Right ventricle myocardium superior (tissue), 1 donor: ENCODE measurements at regions not wholly inside any gene's neighbourhood (a gene's known extent, or its start where the extent isn't known, plus 50 kb on each side); places are given as distances from the start of the nearest gene placed in this dataset.
"Not testable (repeated sequence)": the region's sequence is repeated elsewhere in the genome, so short reads cannot be mapped to it uniquely, and the experiment has no call there.

Experiments
- ATAC-seq: fragments of 200-7000 bp; cut with Tn5 transposase; one replicate; pipeline ENCODE4 v1.9.1; 2020; ENCODE audit warnings: mild to moderate bottlenecking; ENCODE audit not compliant: poor library complexity
- DNase-seq: peaks from one replicate; pipeline ENCODE4 v3.0.0-alpha.2; 2020
- intact Hi-C: fragments of 100-400 bp; cut with DNase I; formaldehyde crosslinking; loops from one replicate; pipeline ENCODE4 v1.11.2; 2022
- donor health status: DM: no; HTN: yes; CAD: no; lungs with severe emphysema.

DNA sequence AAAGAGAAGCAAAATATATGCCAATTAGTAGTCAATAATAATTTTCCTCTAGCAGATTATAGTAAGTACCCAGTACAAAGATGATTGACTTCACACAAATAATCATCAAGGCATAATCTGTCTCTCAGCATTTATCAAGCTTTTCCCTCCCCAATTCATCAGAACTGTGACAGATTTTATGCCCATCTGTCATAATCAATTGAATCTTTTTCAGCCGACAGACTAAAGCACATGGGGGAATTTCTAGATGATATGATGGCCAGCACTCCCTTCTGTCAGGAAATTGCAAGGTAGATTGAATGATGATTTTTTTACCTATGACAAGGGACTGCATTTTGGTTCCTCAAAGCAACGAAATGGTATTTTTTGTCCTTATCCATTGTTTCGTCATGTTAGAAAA, 227.1 kb upstream of the CYLC2 start:
- intact Hi-C loops, result no loop called here
- ATAC-seq (no peak), DNase-seq (no peak)

DNA sequence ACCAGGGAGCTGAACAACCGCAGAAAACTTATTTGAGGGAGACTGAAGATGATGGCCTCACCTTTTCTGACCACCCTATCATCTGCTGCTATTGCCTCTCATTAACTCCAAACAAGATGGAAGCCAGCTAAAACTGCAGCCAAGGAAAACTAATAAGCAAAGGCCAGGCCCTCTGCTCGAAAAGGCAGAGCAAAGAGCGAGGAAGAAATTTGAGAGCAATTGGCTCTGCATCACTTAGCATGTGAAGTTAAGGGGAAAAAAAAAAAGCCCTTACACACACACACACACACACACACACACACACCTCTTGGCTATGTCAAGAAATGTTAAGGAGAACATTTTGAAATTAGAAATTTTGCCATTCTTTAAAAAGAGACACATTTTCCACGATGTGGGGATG, 228.1 kb upstream of the CYLC2 start:
- ATAC-seq (no peak), DNase-seq (no peak)
- intact Hi-C loops, result no loop called here

DNA sequence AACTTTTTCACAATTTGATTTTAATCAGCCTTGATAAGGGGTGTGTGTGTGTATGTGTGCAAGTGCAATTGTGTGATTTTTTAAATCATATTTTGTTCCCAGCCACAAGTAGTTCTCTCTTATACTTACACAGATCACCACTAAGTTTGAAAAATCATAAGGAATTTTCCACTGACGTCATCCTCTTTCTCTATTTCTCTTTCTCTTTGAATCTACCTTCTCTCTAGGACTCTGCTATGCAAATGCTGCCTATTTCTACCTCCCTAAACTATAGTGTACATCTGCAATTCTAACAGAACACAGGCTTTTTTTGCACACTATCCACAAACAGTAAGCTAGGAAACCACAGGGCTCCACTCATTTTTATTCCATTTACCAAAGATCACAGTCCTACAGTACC, 254.6 kb upstream of the CYLC2 start:
- intact Hi-C loops, result no loop called here
- DNase-seq (no peak), ATAC-seq (no peak)

DNA sequence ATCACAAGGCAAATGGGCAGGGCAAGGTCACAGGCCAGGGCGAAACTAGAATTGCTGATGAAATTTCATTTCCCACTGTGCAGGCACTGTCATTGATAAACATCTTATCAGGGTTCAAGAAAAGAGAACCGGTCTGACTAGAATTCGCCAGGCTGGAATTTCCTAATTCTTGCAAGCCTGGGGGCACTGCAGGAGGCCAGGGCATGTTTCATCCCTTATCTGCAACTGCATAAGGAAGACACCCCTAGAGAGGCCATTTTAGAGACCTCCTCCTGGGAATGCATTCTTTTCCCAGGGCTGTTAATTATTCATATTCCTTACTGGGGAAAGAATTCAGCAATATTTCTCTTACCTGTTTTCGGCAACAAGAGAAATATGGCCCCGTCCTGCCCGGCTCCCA, 266.2 kb upstream of the CYLC2 start:
- intact Hi-C loops, result no loop called here
- DNase-seq, result no peak
- no peak for ATAC-seq

DNA sequence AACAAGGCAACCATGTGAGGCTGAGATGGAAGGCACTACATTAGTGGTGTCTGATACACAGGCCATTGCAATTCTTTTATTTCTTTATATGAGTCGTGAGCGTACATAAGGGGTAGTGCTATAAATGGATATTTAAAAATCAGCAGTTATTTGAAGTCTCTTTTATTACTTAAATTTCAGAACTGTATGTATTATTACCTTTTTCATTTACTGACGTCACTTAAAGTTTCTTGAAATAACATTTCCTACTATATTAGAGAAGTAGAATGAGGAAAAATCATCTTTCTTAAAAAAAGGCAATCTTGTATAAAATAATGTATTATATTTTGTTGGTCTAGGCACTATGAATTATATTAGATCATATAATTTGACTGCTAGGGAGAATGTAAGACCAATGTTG, 280.9 kb upstream of the CYLC2 start:
- no peak for DNase-seq
- no peak for ATAC-seq
- intact Hi-C loops, result no loop called here

DNA sequence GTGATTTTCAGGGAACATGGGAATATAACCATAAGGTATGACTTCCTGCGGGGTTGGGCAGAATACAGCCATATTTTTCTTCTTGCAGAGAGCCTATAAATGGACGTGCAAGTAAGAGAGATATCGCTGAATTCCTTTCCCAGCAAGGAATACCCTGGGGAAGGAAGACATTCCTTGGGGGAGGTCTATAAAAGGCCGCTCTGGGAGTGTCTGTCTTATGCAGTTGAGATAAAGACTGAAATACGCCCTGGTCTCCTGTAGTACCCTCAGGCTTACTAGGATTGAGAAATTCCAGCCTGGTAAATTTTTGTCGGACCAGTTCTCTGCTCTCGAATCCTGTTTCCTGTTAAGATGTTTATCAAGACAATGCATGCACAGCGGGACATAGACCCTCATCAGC, 282.2 kb upstream of the CYLC2 start:
- intact Hi-C loops, ATAC-seq, DNase-seq: not testable (repeated sequence)

DNA sequence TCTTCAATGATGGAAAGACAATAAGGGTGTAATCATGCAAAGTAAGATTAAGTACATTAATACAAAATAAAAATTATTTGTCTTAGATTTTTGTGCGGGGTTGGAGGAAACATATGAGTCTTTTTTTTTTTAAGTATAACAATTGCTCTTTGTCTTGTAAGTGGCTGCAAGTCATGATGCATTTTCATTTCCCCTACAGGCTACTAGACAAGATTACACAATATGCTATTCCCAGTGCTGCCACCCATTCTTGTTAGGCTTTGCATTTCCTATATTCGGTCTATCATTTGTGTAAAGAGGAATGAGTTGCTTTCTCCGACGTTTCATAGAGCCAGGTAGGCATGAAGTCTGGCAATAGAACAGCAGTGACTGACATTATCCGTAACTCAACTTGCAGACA, 294.2 kb upstream of the CYLC2 start:
- DNase-seq (no peak), ATAC-seq (no peak)
- intact Hi-C loops, result no loop called here

DNA sequence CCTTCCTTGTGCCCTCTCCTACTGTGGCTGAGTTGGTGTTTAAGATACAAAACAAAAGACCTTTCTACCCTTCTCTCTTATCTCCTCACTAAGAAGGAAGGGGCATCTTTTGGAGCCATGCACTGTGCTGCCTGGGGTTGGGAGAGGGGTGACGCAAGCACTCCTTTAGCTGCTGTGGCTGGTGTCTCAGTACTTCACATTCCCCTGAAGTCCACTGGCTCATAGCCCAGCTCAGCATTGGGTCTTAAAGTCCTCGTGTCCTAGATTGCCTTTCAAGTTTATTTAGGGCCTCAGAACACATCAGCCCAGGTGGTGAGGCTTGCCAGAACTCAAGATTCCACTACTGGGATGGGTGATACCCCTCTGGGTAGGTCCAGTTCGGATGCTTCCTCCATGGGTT, 325.9 kb upstream of the CYLC2 start:
- DNase-seq (no peak), ATAC-seq (no peak)
- intact Hi-C loops, result no loop called here

DNA sequence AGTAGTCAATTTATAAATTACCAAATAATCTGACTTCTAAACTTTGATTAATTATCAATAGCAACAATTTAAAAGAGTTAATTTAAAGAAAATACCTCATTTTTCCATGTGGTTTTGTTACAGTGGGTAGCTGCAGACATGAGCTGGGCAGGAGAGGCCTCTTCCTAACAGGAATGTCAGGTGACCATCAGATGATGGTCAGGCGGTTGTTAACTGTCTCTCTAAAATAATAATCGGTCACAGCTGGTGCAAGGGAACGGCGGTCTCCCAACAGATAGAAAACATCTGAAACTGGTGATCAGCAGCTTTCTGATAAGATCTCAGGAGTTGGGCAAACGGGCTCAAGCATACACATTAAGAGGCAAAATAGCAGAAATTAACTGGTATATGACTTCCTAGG, 342.7 kb upstream of the CYLC2 start:
- no peak for ATAC-seq
- no peak for DNase-seq
- intact Hi-C loops, result no loop called here

DNA sequence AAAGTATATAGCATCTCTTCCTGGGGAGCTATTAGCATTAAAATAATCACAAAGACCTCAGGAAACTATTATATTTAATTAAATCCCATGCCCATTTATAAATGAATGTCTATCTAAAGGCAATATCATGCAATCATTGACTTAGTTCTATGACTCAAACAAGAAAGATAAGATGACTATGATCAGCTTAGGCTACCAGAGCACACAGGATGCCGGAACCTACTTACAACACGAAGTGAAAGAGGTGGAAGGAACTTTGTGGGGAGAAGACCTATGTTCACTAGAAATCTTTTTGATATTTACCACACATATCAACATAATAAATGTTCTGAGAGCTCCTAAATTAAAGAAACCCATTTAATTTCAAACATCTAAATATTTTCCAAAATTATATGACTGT, 344.2 kb upstream of the CYLC2 start:
- ATAC-seq (no peak), DNase-seq (no peak)
- intact Hi-C loops, result no loop called here

DNA sequence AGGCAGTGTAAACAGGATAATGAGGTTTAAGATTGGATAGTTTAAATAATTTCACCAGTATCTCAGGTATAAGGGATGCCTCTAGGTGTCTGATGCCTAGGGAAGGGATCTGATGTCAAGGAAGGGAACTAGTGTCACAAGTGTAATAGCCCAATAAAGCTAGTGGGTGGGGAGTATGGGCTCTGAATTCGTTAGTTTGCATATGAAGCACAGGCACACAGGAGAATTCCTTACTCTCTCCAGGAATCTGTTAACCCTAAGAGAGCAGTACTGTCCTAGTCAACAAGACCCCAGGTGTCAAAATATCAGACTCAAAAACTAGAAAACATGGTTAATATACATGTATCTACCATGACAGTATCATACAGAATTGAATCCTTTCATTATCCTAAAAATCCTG, 352.5 kb upstream of the CYLC2 start:
- intact Hi-C loops, result no loop called here
- no peak for DNase-seq
- no peak for ATAC-seq

DNA sequence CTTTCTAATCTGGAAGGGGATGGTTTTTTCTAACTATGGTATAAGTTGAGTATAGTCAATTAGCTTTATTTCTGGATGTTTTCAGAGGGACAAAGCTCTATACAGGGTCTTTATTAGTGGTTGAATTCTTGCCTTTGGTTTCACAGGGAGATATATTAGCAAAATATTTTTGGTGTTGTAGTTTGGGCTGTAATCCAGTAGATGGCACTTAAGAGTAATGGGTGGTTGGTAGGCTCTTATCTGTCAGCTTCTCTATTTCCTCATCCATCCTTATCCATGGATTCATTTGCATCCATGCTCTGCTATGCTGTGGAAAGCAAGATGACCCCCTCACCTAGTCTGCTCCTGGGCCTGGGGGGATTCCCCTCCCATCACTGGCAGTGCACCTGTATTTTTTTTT, 363.6 kb upstream of the CYLC2 start:
- intact Hi-C loops, result no loop called here
- no peak for DNase-seq

DNA sequence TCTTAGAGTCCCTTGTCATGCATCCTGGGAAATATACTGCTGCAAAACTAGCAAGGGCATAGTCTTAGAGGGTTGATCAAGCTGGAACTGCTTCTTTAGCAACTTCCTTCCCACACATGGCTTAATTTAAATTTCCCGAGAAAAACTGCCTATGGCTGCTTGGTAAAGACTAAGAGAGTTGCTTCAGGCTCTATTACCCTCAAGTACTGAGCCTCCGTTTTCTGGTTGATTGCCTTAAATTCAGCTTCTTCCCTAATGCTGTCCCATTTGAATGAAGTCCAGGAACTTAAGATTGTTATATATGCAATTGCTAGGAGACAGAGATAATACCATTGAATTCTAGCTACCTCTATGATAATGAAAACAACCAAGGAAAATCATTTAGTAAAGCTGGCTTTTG, 385.7 kb upstream of the CYLC2 start:
- intact Hi-C loops, result no loop called here
- DNase-seq, result no peak
- no peak for ATAC-seq

More for the DNA sequence above, 363.6 kb upstream of the CYLC2 start:
- ATAC-seq, result no peak

DNA sequence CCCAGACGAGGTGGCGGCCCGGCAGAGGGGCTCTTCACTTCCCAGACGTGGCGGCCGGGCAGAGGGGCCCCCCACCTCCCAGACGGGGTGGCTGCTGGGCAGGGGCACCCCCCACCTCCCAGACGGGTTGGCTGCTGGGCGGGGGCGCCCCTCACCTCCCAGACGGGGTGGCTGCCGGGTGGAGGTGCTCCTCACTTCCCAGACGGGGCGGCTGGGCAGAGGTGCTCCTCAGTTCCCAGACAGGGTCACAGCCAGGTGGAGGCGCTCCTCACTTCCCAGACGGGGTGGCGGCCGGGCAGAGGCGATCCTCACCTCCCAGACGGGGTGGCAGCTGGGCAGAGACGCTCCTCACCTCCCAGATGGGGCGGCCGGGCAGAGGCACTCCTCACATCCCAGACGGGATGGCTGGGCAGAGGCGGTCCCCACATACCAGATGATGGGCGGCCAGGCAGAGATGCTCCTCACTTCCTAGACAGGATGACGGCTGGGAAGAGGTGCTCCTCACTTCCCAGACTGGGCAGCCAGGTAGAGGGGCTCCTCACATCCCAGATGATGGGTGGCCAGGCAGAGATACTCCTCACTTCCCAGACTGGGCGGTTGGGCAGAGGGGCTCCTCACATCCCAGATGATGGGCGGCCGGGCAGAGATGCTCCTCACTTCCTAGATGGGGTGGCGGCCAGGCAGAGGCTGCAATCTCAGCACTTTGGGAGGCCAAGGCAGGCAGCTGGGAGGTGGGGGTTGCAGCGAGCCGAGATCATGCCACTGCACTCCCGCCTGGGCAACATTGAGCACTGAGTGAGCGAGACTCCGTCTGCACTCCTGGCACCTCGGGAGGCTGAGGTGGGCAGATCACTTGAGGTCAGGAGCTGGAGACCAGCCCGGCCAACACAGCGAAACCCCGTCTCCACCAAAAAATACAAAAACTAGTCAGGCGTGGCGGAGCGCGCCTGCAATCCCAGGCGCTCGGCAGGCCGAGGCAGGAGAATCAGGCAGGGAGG, 391.6 kb upstream of the CYLC2 start:
- DNase-seq, ATAC-seq, intact Hi-C loops: not testable (repeated sequence)

DNA sequence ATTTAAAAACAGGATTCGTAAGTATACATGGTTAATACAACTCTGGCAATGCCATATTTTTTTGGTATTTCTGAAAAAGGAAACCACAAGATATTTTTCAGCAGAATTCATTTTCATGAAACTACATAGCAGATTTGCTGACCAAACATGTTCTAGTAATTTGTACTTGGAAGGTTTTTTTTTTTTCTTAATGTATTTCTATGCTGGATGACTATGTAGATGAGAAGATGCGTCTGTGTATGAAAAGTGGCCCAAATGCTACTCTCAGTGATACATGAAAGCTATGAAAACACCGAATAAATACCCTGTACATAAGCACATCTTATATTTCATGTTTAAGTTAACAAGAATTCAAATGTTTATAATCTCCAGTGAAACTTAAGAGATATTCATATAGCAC, 400.9 kb upstream of the CYLC2 start:
- intact Hi-C loops, result no loop called here
- no peak for ATAC-seq
- no peak for DNase-seq

DNA sequence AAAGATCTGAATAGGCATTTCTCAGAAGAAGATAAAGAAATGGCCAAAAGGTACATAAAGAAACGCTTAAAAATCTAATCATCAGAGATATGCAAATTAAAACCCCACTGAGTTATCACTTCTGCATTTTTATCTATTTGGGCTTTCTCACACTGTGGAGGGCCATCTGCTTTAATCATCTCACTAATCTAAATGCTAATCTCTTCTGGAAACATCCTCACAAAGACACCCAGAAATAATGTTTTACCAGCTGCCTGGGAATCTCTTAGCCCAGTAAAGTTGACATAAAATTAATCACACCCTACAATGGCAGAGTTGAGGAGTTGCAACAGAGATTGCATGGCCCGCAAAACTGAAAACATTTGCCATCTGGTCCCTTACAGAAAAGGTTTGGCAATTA, 407.9 kb upstream of the CYLC2 start:
- ATAC-seq (no peak), DNase-seq (no peak)
- intact Hi-C loops, result no loop called here

DNA sequence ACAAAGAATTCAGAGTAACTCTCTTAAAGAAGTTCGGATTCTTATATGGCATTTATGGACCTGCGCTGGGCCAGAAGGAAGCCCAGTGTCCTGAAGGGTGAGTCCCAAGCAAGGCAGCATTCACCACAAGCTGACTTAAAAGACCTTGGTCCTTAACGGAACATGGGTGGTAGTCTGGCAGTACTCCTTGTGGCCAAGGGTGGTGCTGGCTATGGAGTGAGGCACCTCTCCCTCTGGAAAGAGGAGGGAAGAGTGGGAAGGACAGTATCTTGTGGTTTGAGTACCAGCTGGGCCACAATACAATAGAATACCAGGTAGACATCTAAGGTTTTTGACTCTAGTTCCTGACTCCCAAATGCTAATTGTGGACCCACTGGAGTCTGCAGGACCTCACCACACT, 425.7 kb upstream of the CYLC2 start:
- intact Hi-C loops, result no loop called here
- ATAC-seq (no peak), DNase-seq (no peak)

DNA sequence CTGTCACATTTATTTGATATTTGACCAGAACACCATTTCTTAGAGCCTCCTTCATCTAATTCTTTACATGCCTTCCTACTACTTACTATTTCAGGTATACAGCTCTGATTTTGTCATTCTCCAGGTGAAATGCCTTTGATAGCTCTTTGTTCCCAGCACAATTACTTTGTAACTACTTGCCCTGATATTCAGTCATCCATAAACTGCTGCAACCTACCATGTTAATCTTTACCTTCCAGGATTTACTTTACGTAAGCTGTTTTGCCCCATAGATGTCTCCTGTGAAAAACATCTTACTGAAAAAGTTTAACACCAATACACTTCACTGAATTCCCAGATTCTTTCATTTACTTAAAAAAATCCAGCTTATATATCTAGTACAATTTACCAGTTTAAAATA, 443.8 kb upstream of the CYLC2 start:
- DNase-seq, result no peak
- ATAC-seq, result no peak
- intact Hi-C loops, result no loop called here

DNA sequence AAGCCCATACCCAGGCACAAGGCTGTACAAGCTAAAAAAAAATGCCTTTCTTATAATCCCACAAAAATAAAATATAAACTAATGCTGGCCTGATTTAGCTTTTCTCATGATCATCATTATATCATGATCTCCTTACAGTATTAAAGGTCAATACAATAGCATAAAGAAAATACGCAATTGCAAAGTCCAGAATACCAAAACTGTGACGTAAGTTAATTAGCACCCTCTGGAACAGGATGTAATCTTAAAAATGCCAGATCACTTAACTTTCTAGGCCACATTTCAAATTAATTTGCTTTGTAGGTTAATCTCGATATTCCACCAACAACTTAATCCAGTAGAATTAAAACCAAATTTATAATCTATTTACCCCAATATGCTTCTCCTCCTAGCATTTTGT, 444.2 kb upstream of the CYLC2 start:
- no peak for ATAC-seq
- no peak for DNase-seq
- intact Hi-C loops, result no loop called here

DNA sequence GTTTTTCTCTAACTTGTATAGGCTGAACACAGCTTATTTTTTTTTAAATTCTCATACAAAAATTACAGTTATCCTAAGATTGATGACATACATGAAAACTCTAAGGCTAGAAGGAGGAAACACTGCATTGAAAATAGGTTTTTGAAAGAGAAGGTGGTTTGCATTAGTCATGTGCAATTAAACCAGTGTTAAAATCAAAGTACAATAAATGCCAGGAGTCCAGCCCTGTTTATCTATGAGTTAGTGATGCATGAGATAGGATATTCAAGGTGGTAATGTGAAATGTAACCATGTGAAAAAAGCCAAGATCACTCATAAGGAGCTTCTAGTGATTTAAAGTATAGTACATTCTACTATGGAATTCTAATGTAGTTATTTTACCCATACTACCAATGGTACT, 444.9 kb upstream of the CYLC2 start:
- no peak for DNase-seq
- intact Hi-C loops, result no loop called here
- no peak for ATAC-seq

DNA sequence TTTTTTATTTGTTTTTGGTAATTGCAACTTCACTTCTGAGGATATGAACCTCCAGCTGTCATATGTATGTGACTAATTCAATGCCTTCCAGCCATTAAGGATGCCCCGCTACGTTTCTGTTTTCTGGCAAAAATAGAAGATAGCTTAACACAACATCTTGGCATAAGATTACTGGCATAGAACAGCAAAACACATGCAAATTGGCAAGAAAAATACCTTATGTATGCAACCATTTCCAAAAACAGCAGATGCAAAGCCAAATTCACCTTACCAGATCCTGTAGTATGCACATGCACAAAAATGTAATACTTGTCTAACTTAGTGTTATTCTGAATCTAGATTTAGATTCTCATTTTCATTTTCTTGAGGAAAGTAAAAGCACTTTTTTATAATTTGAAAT, 461.1 kb upstream of the CYLC2 start:
- intact Hi-C loops, result no loop called here
- DNase-seq (no peak), ATAC-seq (no peak)
